ENCODE measurements at regions not wholly inside any gene's neighbourhood (a gene's known extent, or its start where the extent isn't known, plus 50 kb on each side); places are given as distances from the start of the nearest gene placed in this dataset.

- no peak for DNase-seq
These were observed 52.1 kb upstream of the ERRFI1 start for GRCh38 chr1:8078176-8078671.

GRCh38 chr1:8077602-8078001 is 51.5 kb upstream of the ERRFI1 start:
- no peak for DNase-seq

GRCh38 chr1:8077120-8077573 is 51.0 kb upstream of the ERRFI1 start:
- DNase-seq: no peak

GRCh38 chr1:8076176-8076575 is 50.1 kb upstream of the ERRFI1 start:
- no peak for DNase-seq
